GM21576 (cell line): ENCODE measurements at regions not wholly inside any gene's neighbourhood (a gene's known extent, or its start where the extent isn't known, plus 50 kb on each side); places are given as distances from the start of the nearest gene placed in this dataset.
"Not testable (repeated sequence)": the region's sequence is repeated elsewhere in the genome, so short reads cannot be mapped to it uniquely, and the experiment has no call there.

Experiments
- ATAC-seq: cut with Tn5 transposase; IDR thresholded peaks from one replicate; pipeline ENCODE4 v1.9.1; 2021; ENCODE audit warnings: mild to moderate bottlenecking, moderate library complexity; ENCODE audit not compliant: unreplicated experiment

DNA sequence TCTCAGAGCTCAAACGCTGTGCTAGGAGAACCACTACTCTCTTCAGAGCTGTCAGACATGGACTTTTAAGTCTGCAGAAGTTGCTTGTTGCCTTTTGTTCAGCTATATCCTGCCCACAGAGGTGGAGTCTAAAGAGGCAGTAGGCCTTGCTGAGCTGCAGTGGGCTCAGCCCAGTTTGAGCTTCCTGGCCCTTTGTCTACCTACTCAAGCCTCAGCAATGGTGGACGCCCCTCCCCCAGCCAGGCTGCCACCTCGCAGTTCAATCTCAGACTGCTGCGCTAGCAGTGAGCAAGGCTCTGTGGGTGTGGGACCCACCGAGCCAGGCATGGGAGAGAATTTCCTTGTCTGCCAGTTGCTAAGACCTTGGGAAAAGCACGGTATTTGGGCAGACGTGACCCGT is 426.2 kb downstream of the PIK3C3 start:
- ATAC-seq, result not testable (repeated sequence)

DNA sequence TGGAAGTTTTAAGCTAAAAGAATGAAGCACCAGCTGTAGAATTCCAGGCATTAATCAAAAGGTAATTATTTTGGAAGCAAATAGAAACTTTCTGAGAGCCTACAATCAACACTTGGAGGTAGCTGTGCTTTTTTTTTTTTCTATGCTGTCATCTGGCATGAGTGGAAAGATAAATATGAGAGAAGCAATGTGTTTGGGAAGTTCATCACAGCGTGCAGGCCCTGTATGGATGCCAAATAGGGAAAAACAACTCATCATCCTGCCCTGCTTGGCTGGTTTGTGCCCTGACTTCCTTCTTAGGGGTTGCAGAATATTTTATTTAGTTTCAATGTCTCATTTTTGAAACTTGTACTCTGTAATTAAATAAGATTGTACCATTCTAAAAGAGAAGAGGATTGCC is 437.4 kb downstream of the PIK3C3 start:
- no peak for ATAC-seq

- no peak for ATAC-seq
Measured at GRCh38 chr18:42392926-42393325, 437.9 kb downstream of the PIK3C3 start.

DNA sequence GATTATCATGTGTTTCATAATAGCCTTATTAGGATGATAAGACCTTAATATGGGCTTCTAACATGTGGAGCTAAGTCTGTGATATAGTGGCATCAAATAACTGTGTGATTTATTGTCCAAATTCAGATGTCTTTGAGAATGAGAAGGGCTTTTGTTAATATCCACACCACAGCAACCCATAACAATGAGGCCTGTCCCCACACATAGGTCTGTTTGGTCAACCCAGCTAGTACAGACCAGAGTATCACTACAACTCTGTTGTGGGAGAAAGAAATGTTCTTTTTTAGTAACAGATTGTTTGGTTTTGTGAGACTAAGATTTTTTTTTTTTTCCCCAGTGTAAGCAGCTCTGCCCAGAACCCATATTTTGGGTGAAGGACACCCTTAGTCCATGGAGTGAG is 439.2 kb downstream of the PIK3C3 start:
- no peak for ATAC-seq

GRCh38 chr18:42401131-42401673 is 446.2 kb downstream of the PIK3C3 start:
- no peak for ATAC-seq

DNA sequence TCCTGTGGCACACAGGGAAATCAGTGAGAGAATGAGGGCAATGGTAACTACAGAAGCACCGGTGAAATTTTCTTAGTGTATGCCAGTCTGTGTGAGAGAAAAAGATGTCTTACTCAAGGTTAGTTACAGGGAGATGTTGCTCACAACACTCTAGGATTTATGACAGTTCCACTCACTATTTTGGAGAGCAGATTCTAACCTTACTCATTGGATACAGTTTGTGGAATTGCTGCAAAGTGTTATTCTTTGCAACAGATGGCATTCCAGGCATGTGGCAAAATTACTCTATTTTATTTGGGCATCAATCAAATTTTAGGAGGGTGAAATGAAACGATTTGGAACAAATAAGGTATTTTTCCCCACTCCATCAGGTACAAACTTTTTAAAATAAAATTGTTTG is 449.1 kb downstream of the PIK3C3 start:
- ATAC-seq, result no peak

GRCh38 chr18:42409005-42409404 is 454.0 kb downstream of the PIK3C3 start:
- ATAC-seq, result no peak

GRCh38 chr18:42412281-42412680 is 457.2 kb downstream of the PIK3C3 start:
- no peak for ATAC-seq

DNA sequence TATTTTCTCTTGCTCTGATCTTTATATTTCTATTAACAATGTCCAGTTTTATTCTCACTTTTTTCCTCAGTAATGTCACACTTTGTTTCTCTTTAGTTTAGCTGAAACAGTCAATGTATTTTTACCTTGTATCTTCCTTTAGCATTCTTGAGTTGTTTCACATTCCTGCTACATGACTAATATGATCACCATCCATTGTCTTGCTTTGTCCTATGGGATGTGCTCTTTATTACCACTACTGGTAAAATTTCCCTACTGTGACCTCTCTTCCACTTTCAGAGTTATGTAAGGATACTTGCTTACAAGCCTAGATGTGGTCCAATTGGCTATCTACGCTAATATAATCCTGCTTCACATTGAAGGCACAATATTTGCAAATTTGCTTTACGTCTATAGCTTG is 457.9 kb downstream of the PIK3C3 start:
- no peak for ATAC-seq

DNA sequence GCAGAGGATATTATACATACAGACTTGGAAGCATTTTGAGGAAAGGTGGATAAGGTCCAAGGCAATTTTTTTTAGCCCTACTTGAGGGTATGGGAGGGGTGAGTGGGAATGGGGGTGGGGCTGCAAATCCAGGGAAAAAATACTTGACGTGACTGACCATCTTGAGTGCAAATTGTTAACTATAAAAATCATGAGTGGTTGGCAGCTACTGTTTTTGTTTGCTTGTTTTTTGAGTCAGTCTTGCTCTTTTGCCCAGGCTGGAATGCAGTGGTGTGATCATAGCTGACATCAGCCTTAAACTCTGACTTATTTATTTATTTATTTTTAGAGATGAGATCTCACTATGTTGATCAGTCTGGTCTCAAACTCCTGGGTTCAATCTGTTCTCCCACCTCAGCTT is 458.8 kb downstream of the PIK3C3 start:
- ATAC-seq, result no peak

DNA sequence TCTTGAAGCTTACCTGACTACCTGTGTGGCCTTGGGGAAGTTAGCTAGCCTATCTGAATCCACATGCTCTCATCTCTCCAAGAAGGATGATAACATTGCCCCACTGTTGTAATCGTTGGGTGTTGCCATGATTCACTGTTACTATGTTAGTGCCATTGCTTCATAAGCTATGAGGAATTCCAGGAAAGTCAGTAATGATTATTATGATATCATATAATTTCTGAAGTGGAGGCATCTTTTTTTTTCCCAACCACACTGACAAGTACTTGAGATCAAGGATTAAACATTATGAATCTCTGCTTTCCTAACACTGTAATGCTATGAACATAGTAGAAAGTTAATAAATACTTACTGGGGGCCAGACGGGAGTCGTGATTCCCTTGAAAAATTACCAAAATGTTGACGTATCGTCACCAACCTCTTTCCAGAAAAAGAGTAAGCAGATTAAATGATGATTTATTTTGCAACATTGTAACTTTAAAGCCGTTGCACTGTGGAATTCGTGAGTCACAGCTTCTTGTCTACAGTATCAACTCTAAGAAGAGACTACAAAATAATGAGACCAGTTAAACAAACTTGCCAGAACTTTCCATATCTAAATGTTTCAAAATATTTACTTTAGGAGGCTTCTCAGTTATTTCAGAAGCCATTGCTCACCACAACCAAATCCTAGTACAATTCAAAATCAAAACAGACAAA is 459.9 kb downstream of the PIK3C3 start:
- no peak for ATAC-seq

DNA sequence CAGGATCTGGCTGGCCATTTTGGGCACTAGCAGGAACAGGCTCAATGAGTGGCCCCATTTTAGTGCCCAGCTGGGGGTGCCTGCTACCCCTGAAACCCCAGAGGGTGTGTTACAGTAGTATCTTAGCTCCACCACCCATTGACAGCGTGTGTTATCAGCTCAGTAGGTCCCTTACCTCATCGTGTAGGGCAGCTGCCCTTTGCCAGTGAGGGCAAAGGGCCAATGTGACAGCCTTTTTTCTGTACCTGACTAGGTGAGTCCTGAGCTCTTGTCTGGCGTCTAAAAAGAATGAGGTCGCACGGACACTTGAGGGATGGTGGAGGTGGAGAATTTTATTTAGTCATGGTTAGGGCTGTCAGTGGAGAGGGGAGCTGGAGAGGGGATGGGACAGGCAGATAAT is 462.2 kb downstream of the PIK3C3 start:
- no peak for ATAC-seq

- ATAC-seq, result no peak
Measured at GRCh38 chr18:42418121-42418520, 463.1 kb downstream of the PIK3C3 start.

- ATAC-seq, result no peak
Measured at GRCh38 chr18:42425025-42425424, 470.0 kb downstream of the PIK3C3 start.

GRCh38 chr18:42426496-42427015 is 471.5 kb downstream of the PIK3C3 start:
- ATAC-seq, result no peak

GRCh38 chr18:42429196-42429595 is 474.2 kb downstream of the PIK3C3 start:
- no peak for ATAC-seq

DNA sequence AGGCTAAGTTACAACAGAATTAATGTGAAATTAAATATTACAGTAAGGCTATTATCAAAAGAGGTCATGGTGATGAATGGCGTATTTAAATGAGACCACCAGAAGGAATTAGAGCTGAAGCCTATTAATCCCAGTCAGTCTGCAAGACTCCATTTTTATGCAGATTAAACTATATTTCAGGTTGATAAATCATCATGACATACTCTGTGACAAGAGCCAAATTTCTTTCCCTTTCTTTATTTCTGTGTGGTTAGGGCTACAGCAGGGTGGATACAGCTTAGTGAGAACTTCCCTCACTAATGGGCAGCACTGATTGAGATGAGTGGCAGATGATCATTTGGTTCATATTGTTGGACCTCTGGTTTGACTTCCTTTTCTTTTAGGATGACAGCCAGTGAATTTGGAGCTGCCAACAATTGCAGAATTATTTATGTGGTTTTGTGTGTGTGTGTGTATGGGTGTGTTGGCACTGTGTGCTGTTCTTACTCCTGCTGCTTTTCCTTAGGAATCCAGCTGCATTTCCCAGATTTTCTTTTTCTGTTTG is 481.3 kb downstream of the PIK3C3 start:
- no peak for ATAC-seq

GRCh38 chr18:42437001-42437400 is 482.0 kb downstream of the PIK3C3 start:
- no peak for ATAC-seq

- no peak for ATAC-seq
Measured at GRCh38 chr18:42437646-42438045, 482.6 kb downstream of the PIK3C3 start.

DNA sequence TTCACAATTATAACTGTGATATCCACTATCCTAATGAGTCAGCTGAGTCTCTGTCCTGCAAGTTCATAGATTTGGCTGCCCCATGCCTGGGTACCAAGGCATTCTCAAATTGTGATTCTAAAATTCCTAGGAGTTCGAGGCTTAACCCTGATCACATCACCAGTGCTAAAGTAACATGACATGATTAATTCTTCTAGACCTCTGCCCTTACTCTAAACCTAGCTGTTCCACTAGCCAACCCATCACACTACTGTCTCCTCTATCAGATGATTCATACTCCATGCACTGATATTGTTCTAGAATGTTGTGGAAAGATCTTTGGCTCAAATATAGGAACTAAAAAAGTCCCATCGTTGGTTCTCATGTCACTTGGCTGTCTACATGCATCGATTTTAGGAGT is 487.6 kb downstream of the PIK3C3 start:
- ATAC-seq, result no peak

- ATAC-seq, result no peak
Measured at GRCh38 chr18:42444349-42444748, 489.3 kb downstream of the PIK3C3 start.

- no peak for ATAC-seq
Measured at GRCh38 chr18:42445359-42445758, 490.3 kb downstream of the PIK3C3 start.
